COLO829 (cell line): ENCODE measurements at regions not wholly inside any gene's neighbourhood (a gene's known extent, or its start where the extent isn't known, plus 50 kb on each side); places are given as distances from the start of the nearest gene placed in this dataset.
"Not testable (repeated sequence)": the region's sequence is repeated elsewhere in the genome, so short reads cannot be mapped to it uniquely, and the experiment has no call there.

Experiments used
- DNase-seq: peaks from one replicate; pipeline ENCODE4 v3.0.0; 2012; ENCODE audit warnings: low spot score

DNA sequence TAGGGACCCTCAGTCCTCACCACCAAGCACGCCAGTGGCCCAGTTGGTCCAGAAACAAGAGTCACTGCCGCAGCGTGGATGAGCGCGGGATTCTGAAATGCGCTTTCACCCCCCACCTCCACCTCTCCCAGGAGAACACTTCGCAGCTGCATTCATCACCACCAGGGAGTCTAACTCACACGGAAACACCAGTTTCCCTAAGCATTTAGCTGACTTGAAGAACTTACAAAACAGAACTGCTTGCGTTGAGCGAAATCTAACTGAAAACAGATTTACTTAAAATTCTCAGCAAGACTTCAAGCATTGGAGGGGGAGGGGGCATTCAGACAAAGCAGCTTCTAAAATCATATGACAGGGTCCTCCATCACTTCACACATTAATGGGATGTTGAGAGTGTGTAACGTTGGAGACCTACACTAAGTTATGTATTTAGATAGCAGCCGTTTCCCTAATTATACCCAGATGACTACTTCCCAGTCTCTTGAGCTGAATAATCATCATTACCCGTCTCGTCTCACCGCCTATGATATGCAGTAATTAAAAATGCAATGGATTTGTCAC, 258.2 kb upstream of the IRS2 start:
- no peak for DNase-seq

GRCh38 chr13:110042253-110042950, 256.0 kb upstream of the IRS2 start:
- DNase-seq = no peak

DNA sequence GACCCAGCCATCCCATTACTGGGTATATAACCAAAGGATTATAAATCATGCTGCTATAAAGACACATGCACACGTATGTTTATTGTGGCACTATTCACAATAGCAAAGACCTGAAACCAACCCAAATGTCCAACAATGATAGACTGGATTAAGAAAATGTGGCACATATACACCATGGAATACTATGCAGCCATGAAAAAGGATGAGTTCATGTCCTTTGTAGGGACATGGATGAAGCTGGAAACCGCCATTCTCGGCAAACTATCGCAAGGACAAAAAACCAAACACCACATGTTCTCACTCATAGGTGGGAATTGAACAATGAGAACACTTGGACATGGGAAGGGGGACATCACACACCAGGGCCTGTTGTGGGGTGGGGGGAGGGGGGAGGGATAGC, 255.3 kb upstream of the IRS2 start:
- DNase-seq = not testable (repeated sequence)

DNA sequence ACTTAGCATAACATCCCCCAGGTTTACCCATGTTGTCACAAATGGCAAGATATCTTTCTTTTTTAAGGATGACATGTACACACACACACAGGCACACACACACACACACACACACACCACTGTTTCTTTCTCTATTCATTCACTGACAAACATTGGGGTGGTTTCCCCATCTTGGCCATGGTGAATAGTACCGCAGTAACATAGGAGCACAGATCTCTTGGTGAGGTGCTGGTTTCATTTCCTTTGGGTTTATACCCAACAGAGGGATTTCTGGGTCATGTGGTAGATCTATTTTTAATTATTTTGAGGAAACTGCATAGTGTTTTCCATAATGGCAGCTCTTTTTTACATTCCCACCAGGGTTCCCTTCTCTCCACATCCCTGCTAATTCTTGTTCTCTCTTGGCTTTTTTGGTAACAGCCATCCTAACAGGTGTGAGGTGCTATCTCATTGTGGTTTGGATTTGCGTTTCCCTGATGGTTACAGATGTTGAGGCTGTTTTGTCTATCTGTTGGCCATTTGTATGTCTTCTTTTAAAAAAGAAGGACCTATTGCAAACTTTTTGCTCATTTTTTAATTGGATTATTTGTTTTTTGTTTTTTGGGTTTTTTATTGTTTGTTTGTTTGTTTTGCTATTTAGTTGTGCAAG, 251.7 kb upstream of the IRS2 start:
- DNase-seq = no peak

GRCh38 chr13:110036060-110036459, 249.7 kb upstream of the IRS2 start:
- no peak for DNase-seq

- DNase-seq = peak; percentile 66
Observed at GRCh38 chr13:110034031-110034549, 247.7 kb upstream of the IRS2 start.

DNA sequence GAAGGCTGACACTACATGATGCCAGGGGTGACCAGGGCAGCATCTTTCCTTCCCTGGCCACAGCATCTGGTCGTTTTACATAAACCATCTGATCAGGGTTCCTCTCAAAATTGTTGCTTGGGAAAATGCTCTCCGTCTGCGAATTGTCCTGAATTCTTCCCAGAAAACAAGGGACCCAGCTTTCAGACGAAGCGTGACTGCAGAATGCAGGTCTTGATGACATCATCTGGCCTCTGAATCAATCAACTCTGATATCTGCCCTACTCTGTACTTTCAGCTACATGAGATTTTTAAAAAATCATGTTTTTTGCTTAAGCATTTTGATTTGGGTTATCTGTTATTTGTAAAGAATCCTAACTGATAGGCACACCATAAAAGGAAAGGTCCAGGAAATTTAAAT, 246.6 kb upstream of the IRS2 start:
- DNase-seq = no peak

DNA sequence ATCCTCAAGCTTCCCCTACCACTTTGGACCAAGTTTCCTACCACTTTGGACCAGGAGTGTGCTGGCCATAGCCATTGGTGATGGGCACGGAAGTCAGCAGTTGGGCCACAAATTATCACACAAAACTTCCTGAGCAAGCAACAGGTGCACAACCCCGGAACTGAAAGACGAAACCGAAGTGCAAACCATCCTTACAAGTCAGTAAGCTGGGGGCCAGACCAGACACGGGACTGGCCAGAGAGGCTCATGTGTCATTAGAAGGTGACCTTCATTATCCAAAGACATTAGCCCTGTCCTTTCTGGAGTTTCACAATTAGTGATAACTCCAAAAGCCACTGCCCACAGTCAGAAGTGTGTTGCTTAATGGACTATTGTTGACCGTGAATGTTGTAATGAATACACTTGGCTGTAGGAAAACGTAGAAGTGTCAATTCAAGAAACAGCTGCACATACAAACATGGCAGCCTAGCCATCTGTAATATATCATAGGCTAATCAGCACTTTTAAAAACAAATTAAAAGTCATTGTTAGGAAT, 244.1 kb upstream of the IRS2 start:
- no peak for DNase-seq

- DNase-seq = no peak
Observed at GRCh38 chr13:110028838-110029621, 242.6 kb upstream of the IRS2 start.

DNA sequence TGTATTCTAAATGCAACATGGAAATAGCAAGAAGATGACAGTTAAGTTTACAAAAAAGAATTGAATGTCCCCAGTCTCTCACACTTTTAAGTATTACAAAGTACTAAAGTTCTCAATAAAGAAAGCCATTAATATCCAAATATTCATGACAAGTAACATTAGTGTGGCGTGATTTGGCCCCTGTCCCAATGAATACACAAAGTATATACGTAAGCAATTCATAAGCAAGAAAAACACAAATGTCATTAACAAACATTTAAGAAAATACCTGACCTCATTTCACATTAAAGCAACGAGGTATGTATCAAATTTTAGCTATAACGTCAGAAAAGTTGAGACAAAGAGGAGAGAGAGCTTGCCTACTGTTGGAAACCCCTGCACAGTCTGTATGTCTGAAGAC, 241.9 kb upstream of the IRS2 start:
- peak; percentile 84 for DNase-seq

DNA sequence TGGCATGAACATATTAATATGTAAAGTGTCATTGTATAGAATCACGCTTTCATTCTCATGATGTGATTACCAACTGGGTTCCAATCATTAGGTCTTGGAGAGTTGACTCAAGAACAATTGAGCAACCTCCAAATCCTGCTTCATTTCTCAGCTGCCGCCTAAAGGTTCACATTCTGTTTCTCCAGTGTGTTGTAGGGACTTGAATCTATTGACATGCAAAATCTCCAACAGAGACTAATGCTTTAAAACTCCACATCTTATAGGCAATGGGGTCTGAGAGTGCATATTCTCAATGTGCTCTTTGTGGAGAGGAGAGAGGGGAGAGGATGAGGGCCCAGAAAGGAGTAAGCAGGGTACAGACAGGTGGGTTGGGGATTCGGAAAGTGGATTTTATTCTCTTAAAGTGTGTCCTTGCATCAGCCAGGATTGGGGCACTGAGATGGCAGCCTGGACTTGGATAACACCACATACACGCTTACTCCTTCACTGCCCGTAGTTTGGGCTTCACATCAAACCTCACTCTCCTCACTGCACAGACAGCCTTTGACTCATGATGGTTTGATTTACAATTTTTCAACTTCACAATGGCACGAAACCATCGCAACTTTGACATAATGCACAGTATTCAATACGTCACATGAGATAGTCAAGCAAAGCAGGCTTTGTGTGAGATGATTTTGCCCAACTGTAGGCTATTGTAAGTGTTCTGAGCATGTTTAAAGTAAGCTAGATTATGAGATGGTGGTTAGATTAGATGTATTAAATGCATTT, 241.3 kb upstream of the IRS2 start:
- peak; percentile 92 for DNase-seq

DNA sequence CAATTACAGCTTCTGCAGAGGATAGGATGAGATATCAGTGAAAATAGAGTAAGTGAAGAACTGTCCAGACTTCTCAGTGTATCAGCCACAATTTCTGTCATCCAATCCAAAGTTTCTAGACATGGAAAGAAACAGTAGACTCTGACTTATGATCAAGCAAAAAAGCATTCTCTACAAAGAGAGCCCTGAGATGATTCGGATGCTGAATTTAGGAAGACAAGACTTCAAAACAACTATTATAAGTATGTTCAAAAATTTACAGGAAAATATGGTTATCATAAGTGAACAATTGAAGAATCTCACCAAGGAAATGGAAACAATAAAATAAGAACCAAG, 238.2 kb upstream of the IRS2 start:
- no peak for DNase-seq

GRCh38 chr13:110023729-110024644, 237.6 kb upstream of the IRS2 start:
- DNase-seq = no peak

DNA sequence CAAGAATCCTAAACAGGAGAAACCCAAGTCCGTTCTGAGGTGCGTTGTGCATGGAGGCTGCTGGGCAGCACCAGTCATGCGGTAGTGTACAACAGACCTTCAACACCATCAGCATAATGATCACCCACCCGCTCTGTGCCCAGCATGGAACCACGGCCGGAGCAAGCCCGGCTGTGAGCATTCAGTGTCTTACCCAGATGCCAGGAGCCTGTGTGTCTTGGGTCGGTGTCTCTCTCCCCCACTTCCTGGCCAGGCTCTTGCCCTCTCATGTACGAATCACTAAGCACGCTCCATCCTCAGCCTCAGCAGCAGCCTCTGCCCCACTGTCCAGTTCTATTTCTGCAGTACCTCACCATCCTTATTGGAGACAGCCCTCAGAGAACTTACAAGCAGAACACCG, 231.6 kb upstream of the IRS2 start:
- no peak for DNase-seq

DNA sequence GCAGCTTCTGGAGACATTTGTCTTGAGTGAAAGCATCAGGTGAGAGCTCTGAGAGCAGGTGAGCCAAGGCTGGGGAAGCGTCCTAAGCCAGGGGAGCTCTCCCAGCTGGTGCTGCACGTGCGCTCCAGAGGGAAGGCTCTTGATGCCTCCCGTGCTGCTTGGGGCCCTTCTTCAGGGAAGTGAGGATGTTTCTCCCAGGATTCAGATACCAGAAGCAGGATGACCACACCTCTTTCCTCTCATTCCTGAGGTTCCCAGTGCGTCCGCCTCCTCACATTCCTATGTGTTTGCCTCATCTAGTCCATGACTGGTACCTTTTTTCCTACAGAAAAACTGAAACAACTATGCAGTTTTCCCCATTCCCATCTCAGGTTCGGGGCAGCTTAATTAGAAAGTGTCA, 231.0 kb upstream of the IRS2 start:
- peak; percentile 95 for DNase-seq

DNA sequence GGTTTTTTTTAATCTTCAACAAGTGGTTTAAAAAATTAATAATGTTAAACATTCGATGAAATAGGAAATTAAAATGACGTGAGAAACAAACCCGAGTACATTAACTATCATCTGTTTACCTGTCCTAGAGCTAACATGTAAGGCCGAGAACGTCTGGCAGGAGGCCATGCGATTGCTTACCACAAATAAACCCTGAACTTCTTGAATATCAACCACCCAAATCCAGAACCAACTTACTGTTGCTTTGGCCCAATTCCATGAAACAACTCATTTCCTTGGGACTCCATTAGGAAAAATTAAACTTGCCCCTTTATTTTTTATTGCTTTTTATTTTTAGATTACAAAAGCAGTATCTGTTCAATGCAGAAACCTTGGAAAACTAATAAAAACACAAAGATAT, 228.9 kb upstream of the IRS2 start:
- no peak for DNase-seq

DNA sequence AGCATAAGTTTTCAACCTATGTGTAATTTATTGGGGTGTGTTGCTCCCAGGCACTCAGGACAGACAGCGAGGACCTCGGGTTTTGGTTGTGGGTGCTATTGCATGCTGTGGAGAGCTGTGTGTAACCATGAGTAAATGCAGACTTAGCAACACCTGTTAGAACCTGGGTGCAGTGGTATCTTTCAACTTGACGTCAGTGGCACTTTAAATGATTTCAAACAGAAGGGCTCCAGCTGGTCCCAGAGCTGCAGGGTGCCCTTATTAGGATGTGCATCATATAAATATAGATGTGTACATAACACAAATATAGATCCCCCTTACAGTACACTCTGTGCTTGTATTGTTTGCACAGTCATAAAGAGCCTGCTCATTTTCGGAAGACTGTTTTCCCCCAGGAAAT, 228.3 kb upstream of the IRS2 start:
- no peak for DNase-seq

DNA sequence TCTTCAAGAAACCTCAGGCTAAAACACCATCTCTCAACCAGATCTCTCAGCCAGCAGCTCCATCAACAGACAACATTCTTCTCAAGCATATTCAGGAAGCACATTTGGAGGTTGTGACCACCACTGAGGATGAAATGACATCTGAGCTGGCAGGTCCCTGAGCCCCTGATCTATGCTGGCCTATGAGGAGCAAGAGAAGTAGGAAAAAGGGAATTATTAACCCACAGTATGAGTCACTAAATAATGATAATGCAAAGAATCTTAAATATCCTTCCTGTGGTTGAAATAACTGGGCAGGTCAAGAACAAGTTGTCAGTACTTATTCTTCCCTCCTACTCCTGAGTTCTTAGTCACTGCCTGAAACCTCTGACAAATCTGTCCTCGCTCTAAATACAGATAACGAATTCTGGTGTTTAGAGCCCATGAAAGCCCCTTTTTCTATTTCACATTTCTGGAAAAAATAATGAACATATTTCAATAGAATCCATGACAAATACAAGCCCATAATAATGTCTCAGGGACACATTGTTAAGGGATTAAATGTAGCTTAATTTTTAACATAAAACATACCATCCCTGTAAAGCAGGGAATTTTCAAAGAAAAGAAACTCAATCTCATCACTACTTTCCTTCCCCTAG, 225.8 kb upstream of the IRS2 start:
- peak; percentile 68 for DNase-seq

GRCh38 chr13:110010404-110011138, 224.2 kb upstream of the IRS2 start:
- no peak for DNase-seq
